ENCODE measurements at regions not wholly inside any gene's neighbourhood (a gene's known extent, or its start where the extent isn't known, plus 50 kb on each side); places are given as distances from the start of the nearest gene placed in this dataset.
"Not testable (repeated sequence)": the region's sequence is repeated elsewhere in the genome, so short reads cannot be mapped to it uniquely, and the experiment has no call there.

GRCh38 chr18:1444062-1444461 is 539.4 kb downstream of the ADCYAP1 start:
- intact Hi-C loops (cut with DNase I); DNase-seq (ENCODE audit: low spot score): not testable (repeated sequence)

GRCh38 chr18:1446765-1447164 is 542.1 kb downstream of the ADCYAP1 start:
- no peak for DNase-seq (ENCODE audit: low spot score)
- intact Hi-C loops (cut with DNase I), result no loop called here

GRCh38 chr18:1452821-1453220 is 548.1 kb downstream of the ADCYAP1 start:
- intact Hi-C loops (cut with DNase I), result no loop called here
- no peak for DNase-seq (ENCODE audit: low spot score)

- DNase-seq (ENCODE audit: low spot score), result no peak
- intact Hi-C loops (cut with DNase I), result no loop called here
Observed at GRCh38 chr18:1455605-1456004, 550.9 kb downstream of the ADCYAP1 start.

GRCh38 chr18:1458547-1458946 is 553.9 kb downstream of the ADCYAP1 start:
- intact Hi-C loops (cut with DNase I), result no loop called here
- no peak for DNase-seq (ENCODE audit: low spot score)

GRCh38 chr18:1463981-1464380 is 559.3 kb downstream of the ADCYAP1 start:
- DNase-seq (ENCODE audit: low spot score), result no peak
- intact Hi-C loops (cut with DNase I), result no loop called here

- intact Hi-C loops (cut with DNase I), result no loop called here
Observed at GRCh38 chr18:1464444-1465217, 560.0 kb downstream of the ADCYAP1 start.

GRCh38 chr18:1466035-1466434 is 561.4 kb downstream of the ADCYAP1 start:
- no peak for DNase-seq (ENCODE audit: low spot score)
- intact Hi-C loops (cut with DNase I), result no loop called here

More at GRCh38 chr18:1464444-1465217, 560.0 kb downstream of the ADCYAP1 start:
- DNase-seq (ENCODE audit: low spot score), result no peak

GRCh38 chr18:1467461-1467964 is 562.8 kb downstream of the ADCYAP1 start:
- DNase-seq (ENCODE audit: low spot score), result no peak
- intact Hi-C loops (cut with DNase I), result no loop called here

- no peak for DNase-seq (ENCODE audit: low spot score)
- intact Hi-C loops (cut with DNase I), result no loop called here
Observed at GRCh38 chr18:1468550-1468949, 563.9 kb downstream of the ADCYAP1 start.

- no peak for DNase-seq (ENCODE audit: low spot score)
- intact Hi-C loops (cut with DNase I), result no loop called here
Observed at GRCh38 chr18:1475867-1476266, 571.2 kb downstream of the ADCYAP1 start.

- DNase-seq (ENCODE audit: low spot score), result no peak
Observed at GRCh38 chr18:1480309-1480708, 575.6 kb downstream of the ADCYAP1 start.

GRCh38 chr18:1481577-1481976 is 576.9 kb downstream of the ADCYAP1 start:
- intact Hi-C loops (cut with DNase I), result no loop called here
- DNase-seq (ENCODE audit: low spot score), result no peak

More at GRCh38 chr18:1480309-1480708, 575.6 kb downstream of the ADCYAP1 start:
- intact Hi-C loops (cut with DNase I), result no loop called here

- no peak for DNase-seq (ENCODE audit: low spot score)
Observed at GRCh38 chr18:1483385-1483784, 578.7 kb downstream of the ADCYAP1 start.

GRCh38 chr18:1487457-1487856 is 582.8 kb downstream of the ADCYAP1 start:
- intact Hi-C loops (cut with DNase I), result no loop called here
- DNase-seq (ENCODE audit: low spot score), result no peak

More at GRCh38 chr18:1483385-1483784, 578.7 kb downstream of the ADCYAP1 start:
- intact Hi-C loops (cut with DNase I), result no loop called here

GRCh38 chr18:1488394-1488793 is 583.7 kb downstream of the ADCYAP1 start:
- intact Hi-C loops (cut with DNase I), result no loop called here

GRCh38 chr18:1488957-1489356 is 584.3 kb downstream of the ADCYAP1 start:
- intact Hi-C loops (cut with DNase I), result no loop called here
- no peak for DNase-seq (ENCODE audit: low spot score)

More at GRCh38 chr18:1488394-1488793, 583.7 kb downstream of the ADCYAP1 start:
- no peak for DNase-seq (ENCODE audit: low spot score)

- intact Hi-C loops (cut with DNase I), result no loop called here
- DNase-seq (ENCODE audit: low spot score), result no peak
Observed at GRCh38 chr18:1495387-1495786, 590.7 kb downstream of the ADCYAP1 start.

GRCh38 chr18:1496096-1496495 is 591.4 kb downstream of the ADCYAP1 start:
- no peak for DNase-seq (ENCODE audit: low spot score)
- intact Hi-C loops (cut with DNase I), result no loop called here

GRCh38 chr18:1498216-1498615 is 593.5 kb downstream of the ADCYAP1 start:
- intact Hi-C loops (cut with DNase I), result no loop called here
- DNase-seq (ENCODE audit: low spot score), result no peak

- DNase-seq (ENCODE audit: low spot score), result no peak
- intact Hi-C loops (cut with DNase I), result no loop called here
Observed at GRCh38 chr18:1499265-1499664, 594.6 kb downstream of the ADCYAP1 start.
